ENCODE measurements at regions not wholly inside any gene's neighbourhood (a gene's known extent, or its start where the extent isn't known, plus 50 kb on each side); places are given as distances from the start of the nearest gene placed in this dataset.

GRCh38 chr2:150698016-150698661 is 210.7 kb upstream of the RND3 start:
- TF ChIP-seq, protein P1, sequence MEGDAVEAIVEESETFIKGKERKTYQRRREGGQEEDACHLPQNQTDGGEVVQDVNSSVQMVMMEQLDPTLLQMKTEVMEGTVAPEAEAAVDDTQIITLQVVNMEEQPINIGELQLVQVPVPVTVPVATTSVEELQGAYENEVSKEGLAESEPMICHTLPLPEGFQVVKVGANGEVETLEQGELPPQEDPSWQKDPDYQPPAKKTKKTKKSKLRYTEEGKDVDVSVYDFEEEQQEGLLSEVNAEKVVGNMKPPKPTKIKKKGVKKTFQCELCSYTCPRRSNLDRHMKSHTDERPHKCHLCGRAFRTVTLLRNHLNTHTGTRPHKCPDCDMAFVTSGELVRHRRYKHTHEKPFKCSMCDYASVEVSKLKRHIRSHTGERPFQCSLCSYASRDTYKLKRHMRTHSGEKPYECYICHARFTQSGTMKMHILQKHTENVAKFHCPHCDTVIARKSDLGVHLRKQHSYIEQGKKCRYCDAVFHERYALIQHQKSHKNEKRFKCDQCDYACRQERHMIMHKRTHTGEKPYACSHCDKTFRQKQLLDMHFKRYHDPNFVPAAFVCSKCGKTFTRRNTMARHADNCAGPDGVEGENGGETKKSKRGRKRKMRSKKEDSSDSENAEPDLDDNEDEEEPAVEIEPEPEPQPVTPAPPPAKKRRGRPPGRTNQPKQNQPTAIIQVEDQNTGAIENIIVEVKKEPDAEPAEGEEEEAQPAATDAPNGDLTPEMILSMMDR (conservative IDR thresholded peaks at IDR 0.05; ENCODE audit: low read depth, low read length), result no peak
- no peak overlapping the region for H3K4me3 ChIP-seq (ENCODE audit: low read depth, low read length)
- DNase-seq (ENCODE audit: low read depth), result no peak

DNA sequence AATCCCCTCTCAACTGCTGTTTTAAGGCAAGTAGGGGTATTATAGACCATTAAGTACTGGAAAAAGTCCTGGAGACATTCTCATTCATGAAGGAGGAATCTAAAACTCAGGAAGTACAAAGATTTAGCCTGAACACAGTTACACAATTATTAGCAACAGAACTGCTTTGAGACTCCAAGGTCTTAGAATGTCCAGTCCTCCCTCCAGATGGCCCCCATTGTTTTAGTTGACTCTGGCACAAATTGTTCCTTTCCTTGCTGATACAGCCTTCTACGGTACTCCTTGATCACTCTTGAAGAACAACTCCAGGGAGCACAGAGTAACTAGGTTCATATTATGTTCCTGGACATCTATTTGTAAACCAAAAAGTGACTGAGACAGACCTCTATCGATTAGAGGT is 210.1 kb upstream of the RND3 start:
- no peak for DNase-seq (ENCODE audit: low read depth)
- TF ChIP-seq, protein P1 (conservative IDR thresholded peaks at IDR 0.05; ENCODE audit: low read depth, low read length), result no peak
- no peak overlapping the region for H3K4me3 ChIP-seq (ENCODE audit: low read depth, low read length)

- no peak for DNase-seq (ENCODE audit: low read depth)
- H3K4me3 ChIP-seq (ENCODE audit: low read depth, low read length), result no peak overlapping the region
- TF ChIP-seq, protein P1 (conservative IDR thresholded peaks at IDR 0.05; ENCODE audit: low read depth, low read length), result no peak
Observed at GRCh38 chr2:150695451-150696135, 208.1 kb upstream of the RND3 start.

GRCh38 chr2:150693556-150693955 is 206.1 kb upstream of the RND3 start:
- TF ChIP-seq, protein P1 (conservative IDR thresholded peaks at IDR 0.05; ENCODE audit: low read depth, low read length), result no peak
- no peak overlapping the region for H3K4me3 ChIP-seq (ENCODE audit: low read depth, low read length)
- DNase-seq (ENCODE audit: low read depth), result no peak

- DNase-seq (ENCODE audit: low read depth), result peak; percentile 73
- TF ChIP-seq, protein P1 (conservative IDR thresholded peaks at IDR 0.05; ENCODE audit: low read depth, low read length), result no peak
- no peak overlapping the region for H3K4me3 ChIP-seq (ENCODE audit: low read depth, low read length)
Observed at GRCh38 chr2:150690870-150691269, 203.4 kb upstream of the RND3 start.

- H3K4me3 ChIP-seq (ENCODE audit: low read depth, low read length), result no peak overlapping the region
- TF ChIP-seq, protein P1 (conservative IDR thresholded peaks at IDR 0.05; ENCODE audit: low read depth, low read length), result no peak
- DNase-seq (ENCODE audit: low read depth), result no peak
Observed at GRCh38 chr2:150690261-150690660, 202.8 kb upstream of the RND3 start.

DNA sequence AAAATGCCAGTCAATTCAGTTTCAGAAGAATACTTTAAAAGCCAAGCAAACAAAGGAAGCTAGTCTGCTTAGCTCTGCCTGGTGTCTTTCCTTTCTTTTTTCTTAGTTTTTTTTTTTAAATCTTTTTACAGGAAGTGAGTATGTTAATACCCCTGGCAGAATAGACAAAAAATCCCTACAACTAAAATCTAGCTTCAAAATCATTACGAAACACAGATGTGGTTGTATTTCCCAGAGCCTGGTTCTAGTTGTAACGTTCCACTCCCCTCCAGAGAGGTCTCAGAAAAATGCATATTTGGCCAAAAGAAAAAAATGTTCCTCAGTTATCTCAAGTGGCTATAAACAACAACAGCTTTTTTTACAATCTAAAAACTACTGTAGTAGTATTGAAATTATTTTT is 202.1 kb upstream of the RND3 start:
- TF ChIP-seq, protein P1 (conservative IDR thresholded peaks at IDR 0.05; ENCODE audit: low read depth, low read length), result no peak
- peak; percentile 63 for DNase-seq (ENCODE audit: low read depth)

More for the DNA sequence above, 202.1 kb upstream of the RND3 start:
- H3K4me3 ChIP-seq (ENCODE audit: low read depth, low read length), result no peak overlapping the region
